Posterior cingulate gyrus (tissue), 11 donors: ENCODE measurements at regions not wholly inside any gene's neighbourhood (a gene's known extent, or its start where the extent isn't known, plus 50 kb on each side); places are given as distances from the start of the nearest gene placed in this dataset.
"Not testable (repeated sequence)": the region's sequence is repeated elsewhere in the genome, so short reads cannot be mapped to it uniquely, and the experiment has no call there.

Source experiments
- DNase-seq, 10 donors: peaks; one replicate each; pipeline versions ENCODE4 v3.0.0 to v3.0.0-alpha.2; 2020 to 2021; ENCODE audit warnings: mixed read lengths in 3 of 10
- intact Hi-C: fragments of 100-400 bp; cut with DNase I; formaldehyde crosslinking; loops from one replicate; pipeline ENCODE4 v1.15.1; 2023

DNA sequence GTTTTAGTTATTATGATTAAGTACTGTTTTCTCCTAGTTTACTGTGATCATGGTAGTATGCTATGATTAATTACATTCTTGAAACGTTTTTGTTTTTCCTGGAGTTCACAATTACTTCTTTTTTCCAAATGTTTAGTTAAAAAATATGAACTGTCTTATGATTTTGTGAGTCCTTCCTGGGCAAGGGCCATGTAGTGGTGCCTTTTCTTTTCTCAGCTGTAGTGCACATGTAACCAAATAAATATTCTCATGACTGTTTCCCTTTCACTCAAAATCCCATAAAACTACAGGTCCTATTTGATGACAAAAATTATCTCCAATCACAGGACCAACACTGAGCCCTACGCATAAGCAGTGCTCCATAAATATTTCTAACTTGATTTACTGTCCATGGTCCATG is 118.9 kb upstream of the EGR2 start:
- intact Hi-C loops = no loop called here
- no peak for DNase-seq

DNA sequence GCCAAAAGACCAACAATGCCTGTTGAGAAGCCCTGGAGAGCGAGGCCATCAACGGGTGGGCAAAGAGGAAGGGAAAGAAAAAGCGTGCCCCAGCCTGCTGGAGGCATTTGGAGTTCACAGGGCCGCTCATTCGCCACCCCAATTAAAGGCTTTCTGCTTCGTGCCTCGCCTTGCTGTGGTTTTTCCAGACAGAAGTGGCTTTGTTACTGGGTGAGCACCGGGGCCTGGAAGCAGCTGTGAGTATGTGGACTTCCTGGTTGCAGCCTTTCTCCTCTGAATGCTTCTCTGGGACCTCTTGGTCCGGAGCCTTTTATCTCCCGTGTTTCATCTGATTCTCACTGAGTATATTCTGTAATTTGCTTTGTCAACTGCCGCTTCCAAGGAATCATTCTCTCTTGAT is 118.1 kb upstream of the EGR2 start:
- DNase-seq = peak in 2 of 10 donors; percentile 30 to 75
- intact Hi-C loops = no loop called here

GRCh38 chr10:62928763-62929162 is 112.6 kb upstream of the EGR2 start:
- intact Hi-C loops = not testable (repeated sequence)
- peak in 2 of 10 donors; percentile 54 to 58 for DNase-seq

DNA sequence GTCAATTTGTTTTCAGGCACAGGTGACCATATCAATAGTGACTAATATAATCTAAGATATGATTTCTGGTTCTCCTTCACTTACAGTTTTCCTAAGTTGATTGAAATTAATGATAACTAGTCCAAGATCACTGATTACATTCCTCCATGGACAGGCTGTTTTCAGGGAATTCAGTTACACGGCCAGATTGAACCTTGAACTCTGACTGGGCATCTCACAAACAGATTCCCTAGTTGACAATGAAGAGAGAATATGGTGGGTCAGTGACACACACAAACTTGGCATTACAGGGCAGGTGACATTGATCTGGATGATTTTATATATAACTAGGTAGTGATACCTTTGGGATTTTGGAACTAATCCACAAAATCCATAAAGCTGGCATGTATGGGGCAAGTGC is 110.2 kb upstream of the EGR2 start:
- intact Hi-C loops = no loop called here
- DNase-seq = no peak

GRCh38 chr10:62924344-62924748 is 108.2 kb upstream of the EGR2 start:
- DNase-seq = no peak
- intact Hi-C loops = no loop called here

DNA sequence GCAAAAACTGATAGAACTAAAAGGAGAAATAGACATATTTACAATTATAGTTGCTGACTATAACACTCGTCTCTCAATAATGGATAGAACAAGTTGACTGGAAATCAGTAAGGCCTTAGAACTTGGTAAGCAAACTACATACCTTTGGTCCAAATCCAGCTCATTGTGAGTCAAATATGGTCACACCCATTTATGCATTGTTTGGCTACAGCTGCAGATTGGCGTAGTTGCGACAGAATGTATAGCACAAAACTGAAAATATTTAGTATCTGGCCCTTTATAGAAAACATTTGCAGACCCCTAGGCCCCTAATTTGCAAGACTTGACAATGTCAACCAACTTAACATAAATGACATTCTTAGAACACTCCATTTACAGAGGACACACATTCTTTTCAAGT is 103.6 kb upstream of the EGR2 start:
- DNase-seq = no peak

DNA sequence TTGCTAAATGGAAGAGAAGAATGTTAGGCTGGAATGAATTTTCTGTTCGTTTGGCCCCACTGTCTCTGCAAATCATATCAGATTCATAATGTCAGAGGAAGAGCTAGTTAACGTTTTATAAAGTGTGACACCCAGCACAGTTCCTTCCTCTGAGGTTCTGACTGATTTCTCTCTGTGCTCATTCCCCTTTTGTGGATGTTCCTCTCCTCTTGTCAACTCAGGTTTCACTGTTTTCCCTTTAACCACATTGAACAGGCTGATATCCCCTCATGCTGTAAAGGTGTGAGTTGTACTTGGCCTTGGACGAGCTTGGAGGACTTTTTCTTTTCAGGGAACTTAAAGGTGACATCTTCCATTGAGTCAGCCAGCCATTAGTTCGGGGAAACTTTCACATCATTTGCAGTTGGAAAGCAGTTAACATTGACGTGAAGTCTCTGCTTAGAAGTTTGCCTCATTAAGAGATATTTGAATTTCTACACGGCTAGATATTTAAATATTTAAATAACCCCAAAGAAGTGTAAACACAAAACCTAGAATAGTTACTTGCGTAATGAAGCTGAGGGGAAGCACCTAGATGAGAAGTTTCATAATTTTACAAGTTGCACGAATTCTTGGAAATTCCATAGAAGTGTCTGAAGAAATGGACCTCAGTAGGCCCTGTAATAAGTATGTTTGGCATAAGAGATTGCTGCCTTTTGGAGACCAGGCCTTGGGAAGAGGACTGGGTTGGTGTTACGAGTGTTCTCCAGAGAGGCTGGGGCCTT is 101.5 kb upstream of the EGR2 start:
- intact Hi-C loops = no loop called here
- no peak for DNase-seq

More for the DNA sequence above, 103.6 kb upstream of the EGR2 start:
- intact Hi-C loops = no loop called here

DNA sequence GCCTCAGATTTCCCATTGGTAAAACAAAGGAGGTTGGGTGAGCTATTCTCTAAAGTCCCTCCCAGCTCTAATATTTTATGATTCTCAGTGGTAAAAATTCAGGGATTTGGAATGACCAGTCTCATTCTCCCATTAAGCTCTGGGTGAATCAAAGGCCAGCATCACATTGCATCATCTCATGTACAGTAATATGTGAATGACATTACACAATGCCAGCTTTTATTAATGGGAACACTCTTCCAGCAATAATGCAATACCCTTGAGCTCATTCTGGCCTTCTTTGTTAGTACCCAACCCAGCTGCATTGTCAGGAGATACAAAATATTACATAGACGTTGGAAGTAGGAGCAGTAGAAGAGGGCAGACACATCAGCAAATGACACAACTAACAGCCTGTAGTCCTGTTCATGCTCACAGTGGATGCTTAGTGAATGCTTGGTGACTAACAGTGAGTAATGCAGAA is 100.0 kb upstream of the EGR2 start:
- intact Hi-C loops = no loop called here
- DNase-seq = no peak

- intact Hi-C loops = no loop called here
- DNase-seq = no peak
Measured at GRCh38 chr10:62915158-62915557, 99.0 kb upstream of the EGR2 start.

DNA sequence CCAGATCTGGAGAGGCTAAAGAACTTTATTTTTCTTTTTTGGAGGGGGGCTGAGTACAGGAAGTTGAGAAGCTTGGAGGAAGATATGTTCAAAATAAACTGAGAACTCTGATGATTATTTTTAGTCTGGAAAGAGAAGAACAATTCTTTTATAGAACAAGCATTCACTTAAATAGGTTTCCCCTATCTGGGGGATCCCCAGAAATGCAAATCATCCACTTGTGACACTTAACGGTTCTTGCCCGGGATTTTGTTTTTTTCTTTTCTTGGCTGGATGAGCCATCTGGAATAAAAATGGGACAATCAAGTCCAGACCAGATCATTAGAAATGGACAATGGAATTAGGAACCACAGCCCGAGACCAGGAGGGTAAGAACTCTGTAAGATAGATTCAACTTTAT is 95.9 kb upstream of the EGR2 start:
- DNase-seq = no peak
- intact Hi-C loops = no loop called here

DNA sequence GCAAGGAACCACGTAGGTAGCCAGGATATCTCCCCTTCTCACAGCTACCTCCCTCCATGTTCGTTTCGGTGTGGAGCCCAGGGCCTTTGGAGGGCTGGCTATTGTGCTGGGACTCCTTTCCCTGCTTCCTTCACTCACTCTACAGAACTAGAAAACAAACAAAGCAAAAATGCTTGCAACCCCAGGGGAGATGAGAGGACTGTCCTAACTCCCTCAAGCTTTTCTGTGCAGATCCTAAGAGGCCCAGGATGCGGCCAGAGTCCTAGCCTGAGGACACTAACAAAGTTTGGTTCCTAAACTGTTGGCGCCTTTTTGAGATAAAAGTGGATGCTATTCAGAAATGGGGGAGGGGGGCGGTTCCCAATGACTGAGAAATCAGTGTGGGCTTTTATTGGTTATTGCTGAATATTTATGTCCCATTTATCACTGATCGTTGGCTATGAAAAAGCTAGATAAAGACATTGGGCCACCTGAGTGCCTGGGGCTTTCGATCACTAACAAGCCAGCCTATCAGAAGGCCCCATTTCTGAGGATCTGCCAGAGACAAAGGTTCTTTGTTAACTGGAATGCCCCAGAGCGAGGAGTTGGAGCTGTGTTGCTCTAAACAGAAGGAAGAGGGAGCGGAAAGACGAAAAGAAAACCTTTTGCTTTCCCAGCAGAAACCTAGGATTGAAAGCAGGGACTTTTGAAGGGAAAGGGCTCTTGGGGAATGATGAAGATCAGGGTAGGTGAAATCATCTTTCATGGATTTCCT is 95.2 kb upstream of the EGR2 start:
- intact Hi-C loops = no loop called here
- peak in 3 of 10 donors; percentile 12 to 36 (median 23) for DNase-seq

- DNase-seq = no peak
- intact Hi-C loops = no loop called here
Measured at GRCh38 chr10:62907470-62908212, 91.5 kb upstream of the EGR2 start.

- intact Hi-C loops = no loop called here
- no peak for DNase-seq
Measured at GRCh38 chr10:62904281-62904875, 88.2 kb upstream of the EGR2 start.

DNA sequence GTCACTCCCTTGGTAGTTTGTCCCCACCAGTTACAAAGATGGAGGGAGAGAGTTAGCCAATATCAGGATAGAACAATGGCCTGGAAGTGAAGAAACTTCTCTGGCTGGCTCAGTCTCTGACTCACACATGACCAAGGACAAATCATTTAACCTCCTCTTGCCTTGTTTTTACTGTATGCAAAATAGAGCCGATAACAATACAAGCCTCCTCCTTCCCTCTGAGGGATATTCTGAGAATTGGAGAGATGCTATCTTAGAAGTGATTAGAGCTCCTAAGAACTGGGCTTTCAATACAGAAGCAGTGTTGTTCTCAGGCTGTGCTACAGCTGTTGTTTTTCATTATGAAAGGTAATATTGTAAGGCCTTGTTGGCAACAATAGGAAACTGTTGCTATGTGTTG is 87.7 kb upstream of the EGR2 start:
- no peak for DNase-seq
- intact Hi-C loops = no loop called here

GRCh38 chr10:62900829-62901571 is 84.8 kb upstream of the EGR2 start:
- no peak for DNase-seq
- intact Hi-C loops = no loop called here

DNA sequence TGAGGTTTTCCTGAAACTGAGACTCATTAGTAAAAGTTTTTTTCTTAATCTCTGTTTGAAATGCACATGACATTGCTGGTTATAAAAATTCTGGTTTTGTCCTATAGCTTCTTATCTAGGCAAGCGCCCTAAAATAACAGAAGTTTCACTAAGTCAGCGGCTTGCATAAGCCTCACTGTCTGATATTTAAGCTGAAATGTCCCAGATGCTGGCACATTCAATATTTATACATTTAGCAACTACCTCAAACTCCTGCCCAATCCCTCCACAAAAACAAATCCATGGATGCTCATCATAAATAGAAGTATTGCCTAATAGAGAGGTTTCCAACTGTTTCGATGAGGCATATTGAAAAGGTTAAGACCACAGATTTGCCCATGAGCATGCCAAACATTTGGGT is 83.1 kb upstream of the EGR2 start:
- intact Hi-C loops = no loop called here
- DNase-seq = no peak

- intact Hi-C loops = no loop called here
- DNase-seq = no peak
Measured at GRCh38 chr10:62895063-62895462, 78.9 kb upstream of the EGR2 start.

GRCh38 chr10:62894156-62894555 is 78.0 kb upstream of the EGR2 start:
- intact Hi-C loops = no loop called here
- no peak for DNase-seq

DNA sequence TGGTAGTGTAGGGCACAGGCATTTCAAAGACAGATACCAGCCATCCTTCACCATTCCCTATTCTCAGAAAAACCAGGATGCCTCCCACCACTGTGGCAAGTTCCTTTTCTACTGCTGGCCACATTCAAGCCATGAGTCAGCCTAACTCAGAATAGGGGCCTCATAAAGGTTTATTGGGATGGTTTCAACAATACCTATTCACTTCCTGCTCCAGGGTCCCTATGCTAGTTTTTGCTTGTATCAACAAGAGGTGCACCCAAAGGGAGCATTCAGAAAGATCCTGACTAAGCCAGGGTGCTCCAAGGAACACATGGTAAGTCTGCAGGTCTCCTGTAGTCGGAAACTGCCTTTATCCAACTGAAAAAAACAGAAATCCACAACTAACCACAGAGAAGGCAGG is 76.9 kb upstream of the EGR2 start:
- intact Hi-C loops = no loop called here
- DNase-seq = no peak

DNA sequence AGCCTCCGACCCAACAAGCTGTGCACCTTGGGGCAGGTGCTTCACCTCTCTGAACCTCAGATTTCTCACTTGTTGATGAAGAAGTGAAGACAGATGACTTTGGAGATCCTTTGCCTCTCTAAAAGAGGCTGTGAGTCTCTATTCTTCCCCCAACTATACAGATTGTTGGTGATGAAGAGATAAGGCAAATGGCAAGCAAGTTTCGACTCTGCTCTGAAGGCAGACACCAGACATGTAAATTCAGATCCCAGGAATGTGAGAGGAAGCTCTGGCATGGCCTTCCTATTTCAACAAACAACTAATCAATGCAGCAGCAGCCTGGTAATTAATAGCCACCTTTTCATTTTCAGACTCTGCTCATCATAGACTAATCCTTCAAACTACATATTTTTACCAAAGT is 74.2 kb upstream of the EGR2 start:
- intact Hi-C loops = no loop called here
- DNase-seq = no peak
